Transverse colon (tissue), 4 donors: ENCODE measurements at regions not wholly inside any gene's neighbourhood (a gene's known extent, or its start where the extent isn't known, plus 50 kb on each side); places are given as distances from the start of the nearest gene placed in this dataset.

ENCODE experiments used
- DNase-seq: peaks from one replicate; pipeline ENCODE4 v3.0.0-alpha.2; 2019
- H3K27ac ChIP-seq, 4 donors: fragments of 200-600 bp; sonication (generic); 2 replicates each; pipeline ENCODE4 v1.5.1; 2016 to 2018; ENCODE audit warnings: inconsistent platforms in 4 of 4
- H3K27me3 ChIP-seq: fragments of 200-600 bp; sonication (generic); 2 replicates; pipeline ENCODE4 v1.5.1; 2017; ENCODE audit warnings: inconsistent platforms
- H3K36me3 ChIP-seq, 4 donors: fragments of 200-600 bp; sonication (generic); 2 replicates each; pipeline ENCODE4 v1.5.1; 2017 to 2019; ENCODE audit warnings: inconsistent platforms in 4 of 4
- H3K4me1 ChIP-seq, 4 donors: fragments of 200-600 bp; sonication (generic); 2 replicates each; pipeline ENCODE4 v1.5.1; 2017 to 2020; ENCODE audit warnings: inconsistent platforms in 4 of 4
- H3K4me3 ChIP-seq, 4 donors: fragments of 200-600 bp; sonication (generic); 1 replicate in 1 of 4; 2 replicates in 3 of 4; pipeline versions ENCODE4 v1.5.1 to v1.6.1; 2017 to 2019; ENCODE audit warnings: inconsistent platforms in 4 of 4
- H3K9me3 ChIP-seq, 2 donors: fragments of 200-600 bp; sonication (generic); 2 replicates each; pipeline ENCODE4 v1.5.1; 2017 to 2019; ENCODE audit warnings: inconsistent platforms in 2 of 2
- CTCF ChIP-seq, 5 experiments: fragments of 200-600 bp in 3 of 5; fragments of 450-650 bp in 2 of 5; sonication (generic) in 3 of 5; IDR thresholded peaks; 1 replicate in 2 of 5; 2 replicates in 3 of 5; pipeline ENCODE4 v1.5.1; 2016 to 2017; ENCODE audit warnings: antibody characterized with exemption in 5 of 5, inconsistent platforms in 3 of 5, mild to moderate bottlenecking in 2 of 5, moderate library complexity in 1 of 5
- EP300 ChIP-seq: sonication (generic); formaldehyde crosslinking; IDR thresholded peaks from one replicate; pipeline ENCODE4 v1.6.1; 2017; ENCODE audit warnings: antibody characterized with exemption, low read depth
- POLR2A ChIP-seq: fragments of 450-650 bp; IDR thresholded peaks from one replicate; pipeline ENCODE4 v1.6.1; 2016; ENCODE audit warnings: antibody characterized with exemption, mild to moderate bottlenecking, moderate library complexity
- POLR2AphosphoS5 ChIP-seq, 3 donors: sonication (generic); formaldehyde crosslinking; IDR thresholded peaks; one replicate each; pipeline ENCODE4 v1.6.1; 2016; ENCODE audit warnings: antibody characterized with exemption in 3 of 3
- WGBS, 2 donors: methylation state at CpG; one replicate each; pipeline ENCODE4 v1.1.5; 2018; ENCODE audit warnings: low coverage in 1 of 2; 5-methylcytosine and 5-hydroxymethylcytosine counted together
- in situ Hi-C, 4 donors: fragments of 200-750 bp; cut with MboI; loops; one replicate each; pipeline versions ENCODE4 v1.15.0 to v1.15.1; 2017; ENCODE audit warnings: low sequenced_read_pairs in 3 of 4, low pct_ligation_motif_present in 1 of 4, low pct_unique_long_range_greater_than_20kb in 1 of 4
- intact Hi-C: fragments of 100-400 bp; cut with DNase I; formaldehyde crosslinking; loops from one replicate; pipeline ENCODE4 v1.15.1; 2023; ENCODE audit warnings: low total_unique reads

- no peaks in the 10 kb centered on the region for H3K4me1 ChIP-seq
- in situ Hi-C loops (no loop called here), intact Hi-C loops (no loop called here)
Observed at GRCh38 chr15:96106628-96107027, 223.9 kb upstream of the NR2F2 start.

GRCh38 chr15:96107916-96108315, 222.6 kb upstream of the NR2F2 start:
- DNase-seq = no peak
- intact Hi-C loops (no loop called here), in situ Hi-C loops (no loop called here)
- Histone ChIP-seq H3K4me3 (no peak overlapping the region), H3K27ac (no peak overlapping the region), H3K9me3 (no peaks in the 10 kb centered on the region), H3K36me3 (no peaks in the 10 kb centered on the region), H3K27me3 (no peaks in the 10 kb centered on the region), H3K4me1 (no peaks in the 10 kb centered on the region)
- 70 to 71% methylated on average over 1 to 2 of the region's 2 CpGs for WGBS, 2 donors
- no peak for TF ChIP-seq EP300
- no peak for TF ChIP-seq CTCF (IDR thresholded peaks at IDR 0.05)
- no peak for TF ChIP-seq POLR2A
- TF ChIP-seq POLR2AphosphoS5 (IDR thresholded peaks at IDR 0.05) = no peak

More at GRCh38 chr15:96106628-96107027, 223.9 kb upstream of the NR2F2 start:
- no peak for TF ChIP-seq POLR2AphosphoS5 (IDR thresholded peaks at IDR 0.05)
- TF ChIP-seq POLR2A = no peak
- no peak for TF ChIP-seq EP300
- no peak for TF ChIP-seq CTCF (IDR thresholded peaks at IDR 0.05)
- Histone ChIP-seq H3K4me3 (no peak overlapping the region), H3K27ac (no peak overlapping the region), H3K27me3 (no peaks in the 10 kb centered on the region), H3K36me3 (no peaks in the 10 kb centered on the region), H3K9me3 (no peaks in the 10 kb centered on the region)
- DNase-seq = no peak
- 89% methylated on average over 5 of the region's 5 CpGs; no CpG with 5 or more reads in 1 of the 2 donors for WGBS, 2 donors

GRCh38 chr15:96108405-96108804, 222.1 kb upstream of the NR2F2 start:
- whole genome bisulfite sequencing, 2 donors = 88 to 100% methylated on average over 3 to 5 of the region's 5 CpGs
- DNase-seq = no peak
- intact Hi-C loops (no loop called here), in situ Hi-C loops (no loop called here)
- no peaks in the 10 kb centered on the region for H3K4me1 ChIP-seq
- H3K4me3 ChIP-seq = no peak overlapping the region
- no peak overlapping the region for H3K27ac ChIP-seq
- no peaks in the 10 kb centered on the region for H3K27me3 ChIP-seq
- TF ChIP-seq POLR2A = no peak
- TF ChIP-seq EP300 = no peak
- no peak for TF ChIP-seq CTCF (IDR thresholded peaks at IDR 0.05)
- no peak for TF ChIP-seq POLR2AphosphoS5 (IDR thresholded peaks at IDR 0.05)
- H3K9me3 ChIP-seq = no peaks in the 10 kb centered on the region
- H3K36me3 ChIP-seq = no peaks in the 10 kb centered on the region

GRCh38 chr15:96109820-96110219, 220.7 kb upstream of the NR2F2 start:
- WGBS, 2 donors = 40 to 75% methylated on average over 1 to 5 of the region's 5 CpGs
- no peak for DNase-seq
- Histone ChIP-seq H3K27ac (no peak overlapping the region), H3K9me3 (no peaks in the 10 kb centered on the region), H3K4me1 (no peaks in the 10 kb centered on the region), H3K36me3 (no peaks in the 10 kb centered on the region), H3K27me3 (no peaks in the 10 kb centered on the region), H3K4me3 (no peak overlapping the region)
- no peak for TF ChIP-seq CTCF (IDR thresholded peaks at IDR 0.05)
- no peak for TF ChIP-seq POLR2A
- TF ChIP-seq POLR2AphosphoS5 (IDR thresholded peaks at IDR 0.05) = no peak
- no peak for TF ChIP-seq EP300
- intact Hi-C loops = no loop called here
- in situ Hi-C loops = no loop called here
